Fibroblast of skin of left biceps (primary cell): ENCODE measurements at regions not wholly inside any gene's neighbourhood (a gene's known extent, or its start where the extent isn't known, plus 50 kb on each side); places are given as distances from the start of the nearest gene placed in this dataset.
A peak's percentile ranks its signal among the peaks of the same experiment; 100 is the strongest.

Source experiments
- DNase-seq, 2 experiments: peaks; one replicate each; pipeline ENCODE4 v3.0.0-alpha.2; 2013; ENCODE audit warnings: low read depth in 2 of 2

- no peak for DNase-seq
Measured at GRCh38 chr9:78599926-78600325, 303.0 kb downstream of the PSAT1 start.

GRCh38 chr9:78601957-78602565 is 305.1 kb downstream of the PSAT1 start:
- DNase-seq, result peak in 1 of 2 experiments; percentile 25

DNA sequence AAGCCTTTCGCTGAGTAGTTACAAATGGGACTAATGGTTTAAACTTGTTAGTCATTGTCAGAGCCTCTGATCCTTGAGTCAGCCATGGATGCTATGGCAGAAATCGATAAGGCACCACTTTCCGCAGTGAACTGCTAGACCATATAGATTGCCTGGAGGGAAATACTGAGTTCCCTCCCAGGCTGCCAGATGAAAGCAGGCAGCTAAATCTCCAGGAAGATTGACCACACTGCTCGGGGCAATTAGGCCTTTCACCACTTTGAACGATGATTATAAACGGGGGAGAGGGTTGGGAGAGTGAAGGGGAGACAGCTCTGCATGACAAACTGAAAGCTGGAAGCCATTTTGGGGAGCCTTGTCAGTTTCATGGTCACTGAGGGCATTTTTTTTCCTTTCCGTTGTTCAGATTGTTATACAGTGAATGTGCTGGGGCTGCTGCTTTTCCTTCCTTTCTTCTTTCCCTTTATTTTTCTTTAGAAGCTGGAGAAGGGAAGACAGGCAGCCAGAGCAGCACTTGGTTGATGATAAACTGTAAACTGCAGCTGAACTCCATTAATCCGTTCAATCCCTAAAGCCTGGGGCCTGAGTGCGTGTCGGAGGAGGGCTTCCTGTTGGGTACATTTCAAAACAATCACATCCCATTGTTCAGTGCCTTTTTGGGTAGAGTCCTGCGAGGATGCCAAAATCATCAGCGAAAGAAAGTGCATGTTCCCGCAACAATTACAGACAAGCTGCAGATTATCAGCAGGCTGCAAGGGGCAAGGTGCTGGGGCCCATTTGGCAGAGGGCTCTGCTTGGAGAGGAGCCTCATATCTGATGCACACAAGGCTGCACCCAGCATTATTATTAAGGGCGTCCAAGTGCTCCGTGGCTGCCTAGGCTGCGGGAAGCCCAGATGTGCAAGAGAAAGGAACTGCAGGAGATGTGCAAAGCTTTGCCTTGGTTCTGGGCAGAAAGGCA is 308.4 kb downstream of the PSAT1 start:
- no peak for DNase-seq

DNA sequence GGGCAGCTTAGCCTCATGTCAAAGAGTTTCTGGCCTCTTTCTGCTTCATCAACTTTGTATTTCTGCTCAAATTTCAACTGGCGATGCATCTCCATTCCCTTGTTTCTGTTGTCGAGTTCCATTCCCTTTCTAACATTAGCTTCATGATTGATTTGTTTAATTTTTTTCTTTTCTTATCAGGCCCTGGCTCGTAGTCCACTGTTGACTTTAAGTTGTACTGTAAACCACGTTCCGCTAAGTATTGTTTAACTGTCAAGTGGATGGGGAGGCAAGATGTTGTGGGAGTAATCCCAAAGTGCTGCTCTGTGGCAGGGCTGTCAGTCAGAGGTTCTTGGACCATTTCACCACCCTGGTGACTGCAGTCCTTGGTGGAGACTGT is 309.1 kb downstream of the PSAT1 start:
- no peak for DNase-seq

DNA sequence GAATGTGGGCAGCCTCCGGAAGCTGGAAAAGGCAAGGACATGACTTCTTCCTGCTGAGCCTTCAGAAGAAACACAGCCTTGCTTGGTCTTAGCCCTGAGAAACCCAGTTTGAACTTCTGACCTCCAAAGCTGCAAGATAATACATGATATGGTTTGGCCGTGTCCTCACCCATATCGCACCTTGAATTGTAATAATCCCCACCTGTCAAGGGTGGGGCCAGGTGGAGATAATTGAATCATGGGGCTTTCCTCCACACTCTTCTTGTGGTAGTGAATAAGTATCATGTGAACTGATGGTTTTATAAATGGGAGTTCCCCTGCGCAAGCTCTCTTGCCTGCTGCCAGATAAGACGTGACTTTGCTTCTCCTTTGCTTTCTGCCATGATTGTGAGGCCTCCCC is 310.9 kb downstream of the PSAT1 start:
- DNase-seq, result no peak

GRCh38 chr9:78609450-78609849 is 312.5 kb downstream of the PSAT1 start:
- DNase-seq, result no peak

- peak in 1 of 2 experiments; percentile 32 for DNase-seq
Measured at GRCh38 chr9:78612091-78612490, 315.2 kb downstream of the PSAT1 start.

GRCh38 chr9:78613006-78613405 is 316.1 kb downstream of the PSAT1 start:
- no peak for DNase-seq

- peak in 1 of 2 experiments; percentile 17 for DNase-seq
Measured at GRCh38 chr9:78614892-78615291, 318.0 kb downstream of the PSAT1 start.

GRCh38 chr9:78615372-78615771 is 318.4 kb downstream of the PSAT1 start:
- DNase-seq, result peak in 1 of 2 experiments; percentile 37

DNA sequence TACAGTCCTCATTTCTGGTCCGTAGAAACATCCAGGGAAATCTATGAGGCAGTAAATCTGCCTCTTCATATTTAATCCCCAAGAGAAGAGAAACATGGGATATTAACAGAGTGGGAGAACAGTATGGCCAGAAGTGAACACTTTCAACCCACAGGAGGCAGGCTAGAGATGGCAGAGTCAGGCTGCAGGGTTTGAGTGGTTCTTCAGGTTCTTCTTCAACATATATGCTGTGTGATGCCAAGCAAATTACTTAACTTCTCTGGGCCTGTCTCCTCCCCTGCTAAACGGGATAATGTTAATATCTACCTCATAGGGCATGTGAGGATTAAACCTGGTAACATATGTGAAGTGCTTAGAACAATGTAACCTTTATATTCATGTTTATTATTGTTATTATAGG is 321.8 kb downstream of the PSAT1 start:
- DNase-seq, result no peak

DNA sequence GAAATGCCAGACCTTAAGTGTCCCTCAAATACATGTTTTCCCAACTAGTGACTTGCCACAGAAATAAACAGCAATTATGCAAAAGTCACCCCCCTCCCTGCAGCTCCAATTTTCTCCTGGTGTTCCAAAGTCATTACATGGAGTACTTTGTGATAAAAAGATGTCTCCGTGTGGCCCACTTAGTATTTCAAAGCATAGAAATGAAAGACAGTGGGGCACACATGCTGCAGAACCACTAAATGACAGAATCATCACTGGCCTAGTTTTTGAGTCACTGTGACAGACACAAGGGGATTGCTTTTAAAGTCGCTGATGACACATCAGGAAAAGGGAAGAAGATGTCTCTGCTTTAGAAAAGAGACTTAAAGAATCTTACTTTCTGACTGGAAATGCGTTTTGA is 323.4 kb downstream of the PSAT1 start:
- no peak for DNase-seq

DNA sequence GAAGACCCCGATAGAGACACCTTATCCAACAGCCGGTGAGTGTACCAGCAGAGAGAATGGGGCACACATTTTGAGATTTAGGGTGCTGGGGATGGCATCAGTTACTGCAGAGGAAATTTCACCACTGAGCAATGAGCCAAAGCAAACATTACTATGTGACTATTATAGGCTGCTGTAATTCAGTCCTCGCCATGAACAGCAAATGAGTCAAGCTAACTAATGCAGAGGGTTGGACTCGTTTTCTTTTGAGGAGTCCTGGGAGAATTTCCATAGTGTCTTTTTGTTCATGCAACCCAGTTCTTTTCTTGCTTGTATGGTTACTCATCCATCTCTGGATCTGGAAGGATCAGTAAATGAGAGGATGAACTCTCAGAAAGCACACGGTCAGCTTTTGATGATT is 323.8 kb downstream of the PSAT1 start:
- DNase-seq, result peak; percentile 44 to 45

GRCh38 chr9:78622126-78622525 is 325.2 kb downstream of the PSAT1 start:
- DNase-seq, result no peak

DNA sequence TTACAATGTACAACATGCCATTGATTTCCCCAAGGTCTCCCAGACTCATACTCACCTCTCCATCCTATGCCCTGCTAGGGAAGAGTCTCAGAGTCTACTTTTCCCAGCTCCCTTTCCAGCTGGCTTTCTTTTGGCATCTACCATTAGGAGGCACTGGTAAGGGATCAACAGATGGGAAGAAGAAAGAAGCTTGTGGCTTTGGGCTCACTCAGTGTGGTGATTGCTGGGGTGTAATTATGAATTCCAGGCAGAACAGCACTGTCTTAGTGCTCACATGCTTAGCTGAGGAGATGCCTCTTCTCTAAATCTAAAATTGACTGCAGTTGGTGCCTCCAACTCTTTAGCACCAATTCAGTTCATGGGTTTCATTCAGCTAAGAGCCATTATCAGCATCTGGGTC is 330.0 kb downstream of the PSAT1 start:
- no peak for DNase-seq

GRCh38 chr9:78630966-78631365 is 334.0 kb downstream of the PSAT1 start:
- DNase-seq, result no peak

GRCh38 chr9:78640728-78641127 is 343.8 kb downstream of the PSAT1 start:
- DNase-seq, result no peak

GRCh38 chr9:78644359-78644758 is 347.4 kb downstream of the PSAT1 start:
- DNase-seq, result no peak

- DNase-seq, result no peak
Measured at GRCh38 chr9:78654324-78654723, 357.4 kb downstream of the PSAT1 start.

DNA sequence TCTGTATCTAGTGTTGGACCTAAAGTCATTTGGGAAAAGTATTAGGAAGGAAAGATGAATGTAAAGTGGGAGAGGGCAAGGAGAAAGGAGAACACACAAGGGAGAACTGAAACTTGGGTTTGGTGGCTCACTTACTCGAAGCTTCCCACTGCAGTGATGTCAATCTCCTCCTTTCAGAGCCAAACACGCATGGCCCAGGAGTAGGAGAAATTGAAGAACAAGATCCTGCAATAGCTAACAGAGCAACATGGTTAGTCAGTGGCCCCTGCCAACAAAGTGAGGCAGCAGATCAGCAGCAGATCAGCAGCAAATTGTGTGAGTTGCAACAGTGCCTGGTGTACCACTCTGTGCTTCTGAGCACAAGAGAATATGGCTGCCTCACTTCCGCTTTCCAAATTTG is 366.4 kb downstream of the PSAT1 start:
- DNase-seq, result no peak

GRCh38 chr9:78664370-78664769 is 367.4 kb downstream of the PSAT1 start:
- no peak for DNase-seq

DNA sequence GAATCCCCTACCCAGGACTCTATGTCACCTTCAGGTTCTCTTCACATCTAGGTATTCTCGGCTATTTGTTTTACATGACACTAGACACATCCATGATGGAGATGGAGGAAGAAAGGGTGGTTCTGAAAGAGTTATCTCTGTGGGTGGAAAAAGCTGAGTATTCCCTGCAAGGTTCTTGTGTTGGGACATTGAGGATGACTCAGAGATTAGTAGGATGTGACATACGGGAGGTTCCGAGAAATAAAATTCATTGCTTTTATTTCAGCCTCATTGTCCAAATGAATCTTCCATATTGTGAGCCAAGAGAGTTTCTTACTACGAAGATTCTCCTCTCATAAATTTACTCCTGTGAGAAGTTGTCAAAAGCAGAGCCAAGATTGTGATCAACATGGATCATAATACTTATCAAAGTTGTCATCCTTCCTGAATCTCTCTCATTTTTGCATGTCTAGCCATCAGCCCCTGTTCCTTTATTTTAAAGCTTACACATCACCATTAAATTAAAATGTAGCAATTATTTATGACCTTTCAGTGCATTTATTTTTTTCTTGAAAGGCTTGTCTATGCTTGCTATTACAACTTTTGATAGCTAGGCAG is 370.0 kb downstream of the PSAT1 start:
- DNase-seq, result peak in 1 of 2 experiments; percentile 14
